HepG2 (cell line): ENCODE measurements at regions not wholly inside any gene's neighbourhood (a gene's known extent, or its start where the extent isn't known, plus 50 kb on each side); places are given as distances from the start of the nearest gene placed in this dataset.

Source experiments
- ATAC-seq: fragments of 200-7000 bp; cut with Tn5 transposase; 3 replicates; pipeline ENCODE4 v1.9.1; 2020; ENCODE audit warnings: mild to moderate bottlenecking, moderate library complexity
- BruUV-seq: library from RNA; stranded (reverse); fragments of 400-500 nt; replicated peaks from 2 replicates; lab custom pipeline; 2021; lab: Mats Ljungman, UMichigan
- CTCF ChIA-PET: fragments of 300-600 bp; formaldehyde crosslinking; extraction: SDS; loops from one replicate; lab custom pipeline; 2021; ENCODE audit warnings: low total read pairs, inconsistent platforms, low intra/inter-chr PET ratio; lab: Yijun Ruan, JAX
- POLR2A ChIA-PET: fragments of 350-600 bp; sonication (Branson Sonifier 250); formaldehyde crosslinking; loops from one replicate; lab custom pipeline; 2020; ENCODE audit warnings: antibody characterized with exemption, inconsistent platforms; lab: Yijun Ruan, JAX
- DNase-seq: peaks from one replicate; pipeline ENCODE4 v3.0.0-alpha.2; 2015; ENCODE audit warnings: low spot score
- FAIRE-seq: peaks from 3 replicates; lab custom pipeline; 2011; peaks lifted over from hg19 to GRCh38; lab: Jason Lieb, UNC
- H2AFZ ChIP-seq: one replicate; pipeline ENCODE4 v1.6.1; 2011; ENCODE audit warnings: low read length, inconsistent platforms
- H3K27ac ChIP-seq: fragments of 300-600 bp; 3 replicates; pipeline ENCODE4 v1.8.0; 2011; ENCODE audit warnings: mixed run types, mild to moderate bottlenecking, mixed read lengths, low read length, inconsistent platforms; ENCODE audit not compliant: insufficient read depth; ENCODE audit errors: extremely low read length
- H3K27me3 ChIP-seq, 2 experiments: fragments of 200-600 bp in 1 of 2; 2 replicates in 1 of 2; 3 replicates in 1 of 2; pipeline versions ENCODE4 v1.6.0 to v1.8.0; 2011; ENCODE audit warnings: low read length in 2 of 2, mild to moderate bottlenecking in 2 of 2, moderate library complexity in 2 of 2, inconsistent platforms in 1 of 2; ENCODE audit not compliant: insufficient read depth in 2 of 2, control insufficient read depth in 1 of 2
- H3K36me3 ChIP-seq, 2 experiments: fragments of 200-600 bp in 1 of 2; replicated peaks in 1 of 2; 2 replicates in 1 of 2; 3 replicates in 1 of 2; pipeline versions ENCODE4 v1.5.1 to v1.8.0; 2011; ENCODE audit warnings: low read length in 2 of 2, inconsistent platforms in 1 of 2; ENCODE audit not compliant: insufficient read depth in 2 of 2, control insufficient read depth in 1 of 2
- H3K4me1 ChIP-seq: 2 replicates; pipeline ENCODE4 v1.5.1; 2012; ENCODE audit warnings: low read length, inconsistent platforms; ENCODE audit not compliant: insufficient read depth
- H3K4me2 ChIP-seq: 2 replicates; pipeline ENCODE4 v1.6.0; 2011; ENCODE audit warnings: low read depth, low read length, inconsistent platforms
- H3K4me3 ChIP-seq, 3 experiments: fragments of 200-600 bp in 1 of 3; sonication (generic), shearing (Covaris generic) in 1 of 3; replicated peaks in 1 of 3; 2 replicates each; pipeline ENCODE4 v1.5.1; 2011 to 2016; ENCODE audit warnings: low read length in 3 of 3, inconsistent platforms in 2 of 3, low read depth in 2 of 3, mild to moderate bottlenecking in 2 of 3, control low read depth in 1 of 3, mixed read lengths in 1 of 3; ENCODE audit not compliant: insufficient read depth in 1 of 3
- H3K79me2 ChIP-seq: one replicate; pipeline ENCODE4 v1.6.1; 2011; ENCODE audit warnings: low read length, inconsistent platforms; ENCODE audit not compliant: insufficient read depth
- H3K9ac ChIP-seq: 2 replicates; pipeline ENCODE4 v1.6.0; 2011; ENCODE audit warnings: mild to moderate bottlenecking, low read depth, low read length, inconsistent platforms; ENCODE audit not compliant: insufficient read depth
- H3K9me3 ChIP-seq: 2 replicates; pipeline ENCODE4 v1.5.1; 2012; ENCODE audit warnings: mild to moderate bottlenecking, low read length
- H4K20me1 ChIP-seq: 2 replicates; pipeline ENCODE4 v1.6.0; 2011; ENCODE audit warnings: inconsistent platforms, mild to moderate bottlenecking, low read length, moderate library complexity; ENCODE audit not compliant: insufficient read depth
- CCDC6 ChIP-seq: sonication (generic); formaldehyde crosslinking; IDR thresholded peaks from 2 replicates; pipeline ENCODE4 v1.8.1; 2022; ENCODE audit warnings: mild to moderate bottlenecking, missing genetic modification reagents, moderate library complexity
- FOSL2 ChIP-seq: sonication (generic); formaldehyde crosslinking; IDR thresholded peaks from 2 replicates; pipeline ENCODE4 v1.4.0; 2020; ENCODE audit warnings: missing genetic modification reagents
- GABPA ChIP-seq, 2 experiments: IDR thresholded peaks; 2 replicates each; pipeline ENCODE4 v1.6.1; 2011 to 2016; ENCODE audit warnings: low read depth in 2 of 2, low read length in 1 of 2, missing biosample characterization in 1 of 2, missing genetic modification characterization in 1 of 2
- HNF4A ChIP-seq: sonication (generic); formaldehyde crosslinking; IDR thresholded peaks from 2 replicates; pipeline ENCODE4 v1.4.0; 2020; ENCODE audit warnings: missing genetic modification reagents
- RARA ChIP-seq: IDR thresholded peaks from 2 replicates; pipeline ENCODE4 v1.6.1; 2016; ENCODE audit warnings: missing genetic modification reagents, missing compliant biosample characterization
- RCOR2 ChIP-seq: IDR thresholded peaks from 2 replicates; pipeline ENCODE4 v1.6.1; 2016; ENCODE audit warnings: missing biosample characterization, missing genetic modification reagents
- SPEN ChIP-seq: sonication (generic); formaldehyde crosslinking; IDR thresholded peaks from 2 replicates; pipeline ENCODE4 v1.5.1; 2020; ENCODE audit warnings: low read depth, mild to moderate bottlenecking, missing genetic modification reagents
- ZNF317 ChIP-seq: sonication (generic); formaldehyde crosslinking; IDR thresholded peaks from 2 replicates; pipeline ENCODE4 v1.5.0; 2020; ENCODE audit warnings: mild to moderate bottlenecking, missing genetic modification reagents
- ZNF558 ChIP-seq: sonication (generic); formaldehyde crosslinking; IDR thresholded peaks from 2 replicates; pipeline ENCODE4 v1.9.0; 2022; ENCODE audit warnings: mild to moderate bottlenecking, missing genetic modification reagents, borderline replicate concordance
- ZNF616 ChIP-seq: sonication (generic); formaldehyde crosslinking; IDR thresholded peaks from 2 replicates; pipeline ENCODE4 v1.5.0; 2020; ENCODE audit warnings: low read depth, mild to moderate bottlenecking, missing genetic modification reagents
- WGBS: methylation state at CpG from one replicate; pipeline ENCODE4 v1.1.6; 2017; ENCODE audit warnings: low lambda C conversion rate; 5-methylcytosine and 5-hydroxymethylcytosine counted together
- in situ Hi-C: cut with HindIII; loops from 2 replicates; pipeline ENCODE4 v1.10.0; 2017; ENCODE audit warnings: low pct_unique_long_range_greater_than_20kb; ENCODE audit not compliant: extremely low pct_ligation_motif_present
- intact Hi-C: fragments of 100-400 bp; cut with micrococcal nuclease; formaldehyde crosslinking; loops from one replicate; pipeline ENCODE4 v1.10.0; 2022; ENCODE audit not compliant: unreplicated experiment
- TF ChIP-seq, protein P1 (sequence below), 2 experiments: fragments of 450-650 bp in 1 of 2; sonication (generic) in 1 of 2; formaldehyde crosslinking; IDR thresholded peaks; 2 replicates each; pipeline versions ENCODE4 v1.5.0 to v1.8.0; 2020 to 2022; ENCODE audit warnings: mild to moderate bottlenecking in 1 of 2, missing genetic modification reagents in 1 of 2
- TF ChIP-seq, protein P2 (sequence below): sonication (generic); formaldehyde crosslinking; conservative IDR thresholded peaks from 2 replicates; pipeline ENCODE4 v1.4.0; 2020; ENCODE audit warnings: missing genetic modification reagents
- TF ChIP-seq, protein P3 (sequence below): sonication (generic); formaldehyde crosslinking; IDR thresholded peaks from 2 replicates; pipeline ENCODE4 v1.5.0; 2020; ENCODE audit warnings: missing genetic modification reagents

DNA sequence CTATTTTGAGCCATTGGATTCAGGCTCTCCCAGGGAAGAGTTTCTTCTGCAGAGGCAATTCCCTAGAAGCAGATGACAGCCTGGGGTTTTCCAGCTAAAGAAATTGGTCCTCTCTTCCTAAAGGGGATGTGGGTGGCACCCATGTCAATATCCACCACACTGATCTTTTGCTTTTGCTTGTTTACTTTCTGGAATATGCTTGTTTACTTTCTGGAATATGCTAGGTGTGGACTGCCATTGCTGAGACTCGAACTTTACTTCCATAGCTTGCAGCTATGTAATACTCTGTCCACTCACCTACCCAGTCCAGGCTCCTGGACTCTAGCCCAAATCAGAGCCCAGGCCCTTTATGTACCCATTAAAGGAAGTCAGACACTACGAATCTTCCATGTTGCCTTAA, 92.1 kb upstream of the SMYD2 start (continued):
- TF ChIP-seq ZNF558 (CRISPR knock-in tag) = no peak

DNA sequence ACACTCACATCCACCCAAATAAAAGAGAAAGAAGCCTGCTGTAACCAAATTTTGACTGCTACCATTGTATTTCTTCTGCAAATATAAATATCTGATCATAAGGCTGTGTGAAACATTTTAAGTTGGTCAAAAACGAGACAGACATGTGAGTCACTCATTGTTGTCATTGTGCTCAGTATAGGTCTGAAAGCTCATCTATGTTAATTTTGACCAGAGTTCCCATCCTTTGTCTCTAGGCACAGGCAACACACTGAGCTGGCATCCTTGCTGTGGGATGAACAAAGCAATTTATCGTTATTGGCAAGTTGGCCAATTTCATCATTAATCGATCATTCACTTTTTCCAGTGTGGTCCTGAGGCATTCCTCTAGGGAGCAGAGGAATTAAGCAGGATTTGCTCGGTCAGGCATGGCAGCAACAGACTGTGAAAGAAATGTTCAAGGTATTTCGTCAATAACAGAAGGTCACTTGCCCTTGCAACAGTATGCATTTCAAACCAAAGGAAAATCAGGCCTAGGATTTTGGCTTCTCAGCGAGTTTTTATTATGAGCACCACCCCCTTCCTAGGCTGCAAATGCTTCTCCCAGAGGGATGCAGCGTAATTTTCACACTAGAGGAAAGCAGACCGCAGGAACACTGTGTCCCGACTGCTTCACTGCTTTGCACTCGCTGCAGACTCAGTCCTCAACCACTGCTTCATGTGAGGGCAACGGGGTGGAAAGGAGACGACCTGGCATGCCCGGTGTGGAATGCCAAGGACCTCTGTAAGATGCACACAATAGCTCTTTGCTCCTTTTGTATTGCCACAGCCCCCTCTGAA, 87.9 kb upstream of the SMYD2 start:
- intact Hi-C loops = no loop called here
- Histone ChIP-seq H3K9ac (no peak overlapping the region), H3K4me3 (no peak overlapping the region), H2AFZ (no peak overlapping the region), H3K4me2 (peak overlapping the region; percentile 39; the same call in 1 of the 2 replicates), H3K9me3 (no peaks in the 10 kb centered on the region), H3K27me3 (peaks cover 1% of the 10 kb centered on the region in 2 experiments; a peak in 2 of 5 replicates), H4K20me1 (no peaks in the 10 kb centered on the region), H3K27ac (no peak overlapping the region), H3K4me1 (peaks cover 15% of the 10 kb centered on the region), H3K79me2 (no peaks in the 10 kb centered on the region), H3K36me3 (no peaks in the 10 kb centered on the region)
- no peak for FAIRE-seq
- WGBS = 42% methylated on average over 13 of the region's 13 CpGs
- ChIA-PET CTCF (no interaction called here), POLR2A (no interaction called here)
- in situ Hi-C loops = no loop called here
- BruUV-seq = no TSS peak
- ATAC-seq = no peak; the same call in 2 of the 3 replicates
- TF ChIP-seq, protein P1, sequence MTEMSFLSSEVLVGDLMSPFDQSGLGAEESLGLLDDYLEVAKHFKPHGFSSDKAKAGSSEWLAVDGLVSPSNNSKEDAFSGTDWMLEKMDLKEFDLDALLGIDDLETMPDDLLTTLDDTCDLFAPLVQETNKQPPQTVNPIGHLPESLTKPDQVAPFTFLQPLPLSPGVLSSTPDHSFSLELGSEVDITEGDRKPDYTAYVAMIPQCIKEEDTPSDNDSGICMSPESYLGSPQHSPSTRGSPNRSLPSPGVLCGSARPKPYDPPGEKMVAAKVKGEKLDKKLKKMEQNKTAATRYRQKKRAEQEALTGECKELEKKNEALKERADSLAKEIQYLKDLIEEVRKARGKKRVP (CRISPR knock-in tag; IDR thresholded peaks at IDR 0.05) = no peak
- 0 out of 2 replicates have a peak, but pooled peaks have one; percentile 5 for TF ChIP-seq HNF4A (CRISPR knock-in tag)
- no peak for DNase-seq

DNA sequence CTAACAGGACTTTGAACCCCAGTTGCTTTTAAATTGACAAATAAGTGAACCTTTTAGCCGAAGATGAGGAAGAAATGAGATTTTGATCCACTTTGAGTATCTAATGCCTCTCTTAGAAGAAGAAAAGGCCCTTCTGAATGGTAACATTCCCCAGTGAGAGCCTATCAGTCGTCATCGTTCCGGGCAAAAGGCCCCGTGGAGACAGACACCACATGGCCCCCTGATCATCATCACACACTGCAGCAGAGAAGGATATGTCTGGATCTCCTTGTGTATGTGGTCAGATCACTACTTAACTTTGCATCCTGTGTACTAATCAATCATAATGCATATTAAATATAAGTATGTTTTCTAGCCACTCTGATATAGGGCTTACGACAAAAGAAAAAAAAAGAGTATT, 87.3 kb upstream of the SMYD2 start:
- CTCF ChIA-PET = no interaction called here
- Histone ChIP-seq H2AFZ (no peak overlapping the region), H3K9me3 (no peaks in the 10 kb centered on the region), H3K4me3 (no peak overlapping the region), H3K9ac (no peak overlapping the region), H3K27ac (no peak overlapping the region), H4K20me1 (no peaks in the 10 kb centered on the region), H3K4me2 (peak overlapping the region; percentile 39; the same call in 1 of the 2 replicates), H3K4me1 (peaks cover 14% of the 10 kb centered on the region), H3K79me2 (no peaks in the 10 kb centered on the region), H3K27me3 (peaks cover 0 to 1% of the 10 kb centered on the region in 2 experiments; a peak in 1 of 5 replicates), H3K36me3 (no peaks in the 10 kb centered on the region)
- intact Hi-C loops (no loop called here), in situ Hi-C loops (no loop called here)
- POLR2A ChIA-PET = no interaction called here
- ATAC-seq = no peak
- WGBS = 75% methylated on average over 6 of the region's 6 CpGs
- DNase-seq = no peak
- no peak for FAIRE-seq
- no TSS peak for BruUV-seq
- TF ChIP-seq, protein P2, sequence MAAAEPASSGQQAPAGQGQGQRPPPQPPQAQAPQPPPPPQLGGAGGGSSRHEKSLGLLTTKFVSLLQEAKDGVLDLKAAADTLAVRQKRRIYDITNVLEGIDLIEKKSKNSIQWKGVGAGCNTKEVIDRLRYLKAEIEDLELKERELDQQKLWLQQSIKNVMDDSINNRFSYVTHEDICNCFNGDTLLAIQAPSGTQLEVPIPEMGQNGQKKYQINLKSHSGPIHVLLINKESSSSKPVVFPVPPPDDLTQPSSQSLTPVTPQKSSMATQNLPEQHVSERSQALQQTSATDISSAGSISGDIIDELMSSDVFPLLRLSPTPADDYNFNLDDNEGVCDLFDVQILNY = no peak
- TF ChIP-seq GABPA (IDR thresholded peaks at IDR 0.05; ENCODE audit: low read depth, low read length) = no peak
- no peak for TF ChIP-seq GABPA (CRISPR knock-in tag; IDR thresholded peaks at IDR 0.05; ENCODE audit: low read depth)
- TF ChIP-seq CCDC6 (CRISPR knock-in tag) = no peak
- no peak for TF ChIP-seq RCOR2 (CRISPR knock-in tag)
- TF ChIP-seq SPEN = no peak
- TF ChIP-seq ZNF616 = no peak
- TF ChIP-seq, protein P3, sequence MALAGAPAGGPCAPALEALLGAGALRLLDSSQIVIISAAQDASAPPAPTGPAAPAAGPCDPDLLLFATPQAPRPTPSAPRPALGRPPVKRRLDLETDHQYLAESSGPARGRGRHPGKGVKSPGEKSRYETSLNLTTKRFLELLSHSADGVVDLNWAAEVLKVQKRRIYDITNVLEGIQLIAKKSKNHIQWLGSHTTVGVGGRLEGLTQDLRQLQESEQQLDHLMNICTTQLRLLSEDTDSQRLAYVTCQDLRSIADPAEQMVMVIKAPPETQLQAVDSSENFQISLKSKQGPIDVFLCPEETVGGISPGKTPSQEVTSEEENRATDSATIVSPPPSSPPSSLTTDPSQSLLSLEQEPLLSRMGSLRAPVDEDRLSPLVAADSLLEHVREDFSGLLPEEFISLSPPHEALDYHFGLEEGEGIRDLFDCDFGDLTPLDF (CRISPR knock-in tag) = no peak
- no peak for TF ChIP-seq RARA (CRISPR knock-in tag)
- no peak for TF ChIP-seq ZNF317
- TF ChIP-seq FOSL2 = no peak
